Liver (tissue), 3 donors: ENCODE measurements at regions not wholly inside any gene's neighbourhood (a gene's known extent, or its start where the extent isn't known, plus 50 kb on each side); places are given as distances from the start of the nearest gene placed in this dataset.

Source experiments
- CTCF ChIP-seq: fragments of 150-350 bp; IDR thresholded peaks from 2 replicates; pipeline ENCODE4 v1.5.1; 2017; ENCODE audit warnings: improper control_type of control experiment, low read depth, low read length; ENCODE audit not compliant: missing input control
- GABPA ChIP-seq, 2 donors: IDR thresholded peaks in 1 of 2; conservative IDR thresholded peaks in 1 of 2; 2 replicates each; pipeline ENCODE4 v1.6.1; 2016; ENCODE audit warnings: antibody characterized with exemption in 2 of 2, mild to moderate bottlenecking in 1 of 2, moderate library complexity in 1 of 2
- MAX ChIP-seq: IDR thresholded peaks from 2 replicates; pipeline ENCODE4 v1.6.1; 2016; ENCODE audit warnings: antibody characterized with exemption
- donor health status: healthy.
- donor health status: healthy.

DNA sequence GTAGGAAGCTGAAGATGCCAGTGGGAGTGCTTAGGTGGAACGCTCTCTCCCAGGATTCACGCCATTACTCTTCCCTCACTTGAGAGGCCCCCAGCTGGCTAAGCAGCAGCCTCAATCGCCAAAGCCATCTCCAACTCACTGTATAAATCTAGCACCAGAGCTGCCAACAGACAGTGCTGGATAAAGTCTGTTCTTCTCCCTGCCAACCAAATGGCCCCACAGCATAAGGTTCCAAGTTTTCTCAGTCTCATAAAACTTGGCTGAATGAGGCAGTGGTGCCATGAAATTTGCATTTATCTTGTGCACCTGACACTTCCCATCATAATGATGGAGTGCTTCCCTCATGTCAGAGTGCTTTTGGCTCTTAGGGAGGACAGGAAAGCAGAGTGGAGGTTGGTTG lies 428.2 kb upstream of the ETAA1 start:
- TF ChIP-seq CTCF: no peak
- TF ChIP-seq GABPA (IDR thresholded peaks at IDR 0.05 in 1 of 2, conservative IDR thresholded peaks at IDR 0.05 in 1 of 2): no peak
- TF ChIP-seq MAX: no peak
